ENCODE measurements at regions not wholly inside any gene's neighbourhood (a gene's known extent, or its start where the extent isn't known, plus 50 kb on each side); places are given as distances from the start of the nearest gene placed in this dataset.
"Not testable (repeated sequence)": the region's sequence is repeated elsewhere in the genome, so short reads cannot be mapped to it uniquely, and the experiment has no call there.

DNA sequence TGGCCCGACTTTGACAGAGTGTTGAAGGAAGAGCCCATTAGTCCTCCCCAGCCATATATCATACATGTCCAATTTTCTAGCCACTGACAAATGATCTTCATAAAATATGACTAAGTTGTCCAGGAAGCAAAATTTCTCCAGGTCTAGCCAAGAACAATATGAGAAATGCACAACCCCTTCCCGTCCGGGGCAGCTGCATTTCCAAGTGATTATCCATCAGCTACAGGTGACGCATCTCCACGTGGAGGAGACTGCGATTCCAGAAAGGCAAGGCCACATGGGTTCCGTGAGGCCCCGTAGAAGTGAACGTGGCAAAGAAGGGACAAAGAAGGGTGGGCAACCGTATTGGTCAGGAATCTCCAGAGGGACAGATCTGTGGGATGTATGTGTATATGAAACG is 118.6 kb downstream of the ATP6V0E2 start:
- not testable (repeated sequence) for H3K9me3 ChIP-seq (ENCODE audit: control insufficient read depth, low read length); H3K36me3 ChIP-seq (ENCODE audit: control insufficient read depth, insufficient read depth, low read length); H3K4me2 ChIP-seq (ENCODE audit: low read length); H2AFZ ChIP-seq; H3K9ac ChIP-seq; H3K27ac ChIP-seq; H3K27me3 ChIP-seq (ENCODE audit: control insufficient read depth, insufficient read depth, low read length); H3K79me2 ChIP-seq; H3K4me3 ChIP-seq (ENCODE audit: low read depth, low read length); H3K4me1 ChIP-seq

DNA sequence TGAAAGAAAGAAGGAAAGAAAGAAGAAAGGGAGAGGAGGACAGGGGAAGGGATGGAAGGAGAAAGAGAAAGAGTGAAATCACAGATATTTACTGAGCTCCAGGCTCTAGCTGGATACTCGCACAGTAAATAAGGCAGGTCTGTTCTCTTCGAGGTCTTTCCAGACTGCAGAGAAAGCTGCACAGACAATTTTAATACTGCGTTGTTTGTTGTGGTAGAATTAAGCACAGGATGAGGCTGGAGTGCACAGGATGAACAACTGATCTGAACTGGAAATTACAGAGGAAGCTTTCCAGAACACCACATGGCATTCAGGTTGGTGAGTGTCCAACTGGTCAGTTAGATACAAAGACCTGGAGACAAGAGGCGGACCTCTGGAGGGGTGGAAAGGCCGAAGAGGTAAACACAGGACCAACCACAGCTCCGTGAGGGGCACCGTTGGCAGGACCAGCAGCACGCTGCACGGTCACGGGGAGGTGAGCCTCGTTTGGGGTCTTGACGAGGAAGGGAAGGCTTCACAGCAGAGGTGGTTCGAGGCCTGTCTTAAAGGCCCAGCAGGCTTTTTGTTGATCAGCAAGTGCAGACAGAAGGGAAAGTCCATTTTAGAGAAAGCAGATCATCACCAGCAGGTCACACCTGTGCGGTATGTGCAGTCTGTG is 121.7 kb downstream of the ATP6V0E2 start:
- H3K36me3 ChIP-seq (ENCODE audit: control insufficient read depth, insufficient read depth, low read length); H3K9ac ChIP-seq; H3K4me2 ChIP-seq (ENCODE audit: low read length); H3K9me3 ChIP-seq (ENCODE audit: control insufficient read depth, low read length); H3K27ac ChIP-seq; H2AFZ ChIP-seq; H3K4me1 ChIP-seq; H3K27me3 ChIP-seq (ENCODE audit: control insufficient read depth, insufficient read depth, low read length); H3K79me2 ChIP-seq; H3K4me3 ChIP-seq (ENCODE audit: low read depth, low read length): not testable (repeated sequence)

DNA sequence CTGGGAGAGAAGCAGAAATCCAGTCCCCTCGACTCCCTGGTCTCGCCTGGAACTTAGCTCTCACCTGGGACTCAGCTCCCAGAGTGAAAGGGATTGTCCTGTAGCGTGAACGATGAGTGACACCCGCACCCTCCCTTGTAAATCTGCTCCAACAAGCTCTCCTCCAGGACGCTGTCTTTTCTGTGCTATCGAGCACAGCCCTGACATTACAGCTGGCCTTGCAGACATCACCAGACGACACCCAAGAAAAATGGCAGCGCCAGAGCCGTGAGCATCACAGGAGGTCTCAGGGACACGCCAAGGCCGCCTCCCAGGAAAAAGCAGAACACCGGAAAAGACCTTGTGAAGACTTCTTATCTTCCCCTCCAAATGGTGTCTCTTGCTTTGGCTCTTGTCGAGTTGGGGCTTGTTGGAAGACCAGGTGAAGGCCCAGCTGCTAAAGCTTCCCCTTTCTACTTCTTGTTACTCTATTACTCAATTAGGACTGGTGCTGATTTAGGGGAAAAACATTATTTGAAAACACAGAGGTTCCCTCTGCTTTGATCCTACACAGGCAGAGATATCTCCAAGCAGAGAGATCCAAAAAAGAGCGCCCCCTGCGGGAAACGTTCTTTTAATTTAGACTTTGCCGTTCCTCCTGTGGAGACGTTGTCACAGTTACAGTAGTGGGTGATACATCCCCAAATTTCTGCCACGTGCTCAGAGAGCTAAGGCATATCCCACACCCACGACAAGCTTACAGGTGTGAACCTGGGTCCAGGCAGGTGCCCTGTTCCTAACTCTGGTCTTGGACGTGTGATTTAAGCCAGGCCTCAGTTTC is 127.2 kb downstream of the ATP6V0E2 start:
- not testable (repeated sequence) for H3K4me1 ChIP-seq; H3K9ac ChIP-seq; H3K4me3 ChIP-seq (ENCODE audit: low read depth, low read length); H2AFZ ChIP-seq; H3K9me3 ChIP-seq (ENCODE audit: control insufficient read depth, low read length); H3K27me3 ChIP-seq (ENCODE audit: control insufficient read depth, insufficient read depth, low read length); H3K36me3 ChIP-seq (ENCODE audit: control insufficient read depth, insufficient read depth, low read length); H3K27ac ChIP-seq; H3K4me2 ChIP-seq (ENCODE audit: low read length)
- H3K79me2 ChIP-seq: peaks cover 11% of the 10 kb centered on the region

DNA sequence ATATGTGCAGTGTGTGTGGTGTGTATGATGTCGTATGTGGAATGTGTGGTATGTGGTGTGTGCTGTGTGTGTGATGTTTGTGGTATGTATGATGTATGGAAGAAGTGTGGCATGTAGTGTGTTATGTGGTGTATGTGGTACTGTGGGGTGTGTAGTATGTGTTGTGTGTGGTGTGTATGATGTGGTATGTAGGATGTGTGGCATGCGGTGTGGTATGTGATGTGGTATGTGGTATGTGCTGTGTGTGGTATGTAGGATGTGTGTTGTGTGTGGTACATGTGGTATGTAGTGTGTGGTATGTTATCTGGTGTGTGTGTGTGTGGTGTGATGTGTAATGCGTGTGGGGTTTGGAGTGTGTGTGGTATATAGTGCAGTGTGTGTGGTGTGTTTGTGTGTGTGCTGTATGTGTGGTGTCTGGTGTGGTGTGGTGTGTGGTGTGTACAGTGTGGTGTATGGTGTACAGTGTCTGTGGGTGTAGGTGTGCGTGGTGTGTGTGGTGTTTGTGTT is 129.6 kb downstream of the ATP6V0E2 start:
- Histone ChIP-seq H3K79me2 (peaks cover 11% of the 10 kb centered on the region), H3K27ac (no peak overlapping the region), H3K27me3 (ENCODE audit: control insufficient read depth, insufficient read depth, low read length) (no peaks in the 10 kb centered on the region), H3K4me2 (ENCODE audit: low read length) (no peak overlapping the region), H3K9ac (no peak overlapping the region), H3K4me3 (ENCODE audit: low read depth, low read length) (no peak overlapping the region), H3K4me1 (no peaks in the 10 kb centered on the region), H3K36me3 (ENCODE audit: control insufficient read depth, insufficient read depth, low read length) (no peaks in the 10 kb centered on the region), H2AFZ (no peak overlapping the region), H3K9me3 (ENCODE audit: control insufficient read depth, low read length) (no peaks in the 10 kb centered on the region)
- TF ChIP-seq, protein P1, sequence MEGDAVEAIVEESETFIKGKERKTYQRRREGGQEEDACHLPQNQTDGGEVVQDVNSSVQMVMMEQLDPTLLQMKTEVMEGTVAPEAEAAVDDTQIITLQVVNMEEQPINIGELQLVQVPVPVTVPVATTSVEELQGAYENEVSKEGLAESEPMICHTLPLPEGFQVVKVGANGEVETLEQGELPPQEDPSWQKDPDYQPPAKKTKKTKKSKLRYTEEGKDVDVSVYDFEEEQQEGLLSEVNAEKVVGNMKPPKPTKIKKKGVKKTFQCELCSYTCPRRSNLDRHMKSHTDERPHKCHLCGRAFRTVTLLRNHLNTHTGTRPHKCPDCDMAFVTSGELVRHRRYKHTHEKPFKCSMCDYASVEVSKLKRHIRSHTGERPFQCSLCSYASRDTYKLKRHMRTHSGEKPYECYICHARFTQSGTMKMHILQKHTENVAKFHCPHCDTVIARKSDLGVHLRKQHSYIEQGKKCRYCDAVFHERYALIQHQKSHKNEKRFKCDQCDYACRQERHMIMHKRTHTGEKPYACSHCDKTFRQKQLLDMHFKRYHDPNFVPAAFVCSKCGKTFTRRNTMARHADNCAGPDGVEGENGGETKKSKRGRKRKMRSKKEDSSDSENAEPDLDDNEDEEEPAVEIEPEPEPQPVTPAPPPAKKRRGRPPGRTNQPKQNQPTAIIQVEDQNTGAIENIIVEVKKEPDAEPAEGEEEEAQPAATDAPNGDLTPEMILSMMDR (IDR thresholded peaks at IDR 0.05): no peak

DNA sequence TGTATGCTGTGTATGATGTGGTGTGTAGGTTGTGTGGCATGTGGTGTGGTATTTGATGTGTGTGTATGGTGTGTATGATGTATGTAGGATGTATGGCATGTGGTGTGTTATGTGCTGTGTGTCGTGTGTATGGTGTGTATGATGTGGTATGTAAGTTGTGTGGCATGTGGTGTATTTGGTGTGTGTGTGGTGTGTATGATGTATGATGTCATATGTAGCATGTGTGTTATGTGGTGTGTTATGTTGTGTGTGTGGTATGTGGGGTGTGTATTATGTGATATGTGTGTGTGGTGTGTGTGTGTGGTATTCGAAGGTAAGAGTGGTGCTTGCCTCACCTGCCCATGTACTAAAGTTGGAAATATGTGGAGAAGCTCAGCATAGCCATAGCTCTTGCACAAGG is 130.2 kb downstream of the ATP6V0E2 start:
- not testable (repeated sequence) for H3K9me3 ChIP-seq (ENCODE audit: control insufficient read depth, low read length); H3K4me2 ChIP-seq (ENCODE audit: low read length); H2AFZ ChIP-seq; H3K4me3 ChIP-seq (ENCODE audit: low read depth, low read length); H3K4me1 ChIP-seq; H3K36me3 ChIP-seq (ENCODE audit: control insufficient read depth, insufficient read depth, low read length); H3K27ac ChIP-seq; H3K27me3 ChIP-seq (ENCODE audit: control insufficient read depth, insufficient read depth, low read length); H3K9ac ChIP-seq
- peaks cover 11% of the 10 kb centered on the region for H3K79me2 ChIP-seq

DNA sequence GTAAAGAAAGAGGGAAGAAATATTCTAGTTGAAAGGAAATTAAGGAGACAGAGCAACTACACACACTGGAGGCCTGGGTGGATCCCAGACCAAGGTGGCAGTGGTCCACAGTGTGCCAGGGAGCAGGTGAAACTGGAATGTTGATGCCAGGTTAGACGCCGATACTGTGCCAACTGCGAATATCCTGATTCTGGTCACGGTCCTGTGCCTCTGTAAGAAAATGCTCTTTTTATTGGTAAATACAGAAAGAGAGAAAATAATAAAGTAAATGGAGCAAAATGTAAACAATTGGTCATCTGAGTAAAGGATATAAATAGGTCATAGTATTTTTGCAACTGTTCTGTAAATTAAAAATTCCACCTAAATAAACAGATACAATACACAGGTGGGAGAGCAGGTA is 131.1 kb downstream of the ATP6V0E2 start:
- H3K9ac ChIP-seq; H2AFZ ChIP-seq; H3K4me1 ChIP-seq; H3K4me3 ChIP-seq (ENCODE audit: low read depth, low read length); H3K27ac ChIP-seq; H3K4me2 ChIP-seq (ENCODE audit: low read length); H3K27me3 ChIP-seq (ENCODE audit: control insufficient read depth, insufficient read depth, low read length); H3K36me3 ChIP-seq (ENCODE audit: control insufficient read depth, insufficient read depth, low read length); H3K9me3 ChIP-seq (ENCODE audit: control insufficient read depth, low read length): not testable (repeated sequence)
- peaks cover 11% of the 10 kb centered on the region for H3K79me2 ChIP-seq

DNA sequence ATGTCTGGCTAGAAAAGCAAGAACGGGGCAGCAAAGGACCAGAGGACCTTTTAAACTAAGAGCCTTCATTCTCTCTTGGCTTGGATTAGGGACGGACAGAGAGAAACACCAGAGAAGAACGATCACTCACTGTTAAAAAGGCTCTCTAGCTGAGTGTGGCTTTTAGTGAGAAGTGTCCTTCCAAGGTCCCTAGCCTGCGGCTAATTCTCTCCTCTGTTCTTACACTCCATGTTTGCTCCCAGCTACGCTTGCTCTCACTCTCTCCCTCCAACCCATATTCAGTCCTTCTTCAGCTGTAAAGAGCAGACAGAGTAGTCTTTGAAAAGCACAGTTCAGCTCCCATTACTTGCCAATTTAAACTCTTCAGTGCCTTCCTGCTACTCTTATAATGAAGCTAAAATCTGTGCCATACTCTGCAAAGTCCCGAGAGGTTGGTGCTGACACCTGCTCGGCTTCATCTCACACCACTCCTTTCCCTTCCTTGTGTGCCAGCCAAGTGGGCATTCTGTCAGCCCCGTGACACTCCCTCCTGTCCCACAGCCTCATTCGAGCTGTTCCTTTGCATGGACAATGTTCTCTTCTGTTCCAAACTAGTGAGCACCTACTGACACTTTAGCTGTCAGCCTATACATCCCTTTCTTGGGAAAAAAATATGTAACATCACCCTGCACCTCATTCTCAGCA is 136.0 kb downstream of the ATP6V0E2 start:
- not testable (repeated sequence) for H3K9me3 ChIP-seq (ENCODE audit: control insufficient read depth, low read length); H3K27me3 ChIP-seq (ENCODE audit: control insufficient read depth, insufficient read depth, low read length); H3K36me3 ChIP-seq (ENCODE audit: control insufficient read depth, insufficient read depth, low read length); H2AFZ ChIP-seq; H3K79me2 ChIP-seq; H3K4me3 ChIP-seq (ENCODE audit: low read depth, low read length); H3K9ac ChIP-seq; H3K27ac ChIP-seq; H3K4me1 ChIP-seq; H3K4me2 ChIP-seq (ENCODE audit: low read length)

DNA sequence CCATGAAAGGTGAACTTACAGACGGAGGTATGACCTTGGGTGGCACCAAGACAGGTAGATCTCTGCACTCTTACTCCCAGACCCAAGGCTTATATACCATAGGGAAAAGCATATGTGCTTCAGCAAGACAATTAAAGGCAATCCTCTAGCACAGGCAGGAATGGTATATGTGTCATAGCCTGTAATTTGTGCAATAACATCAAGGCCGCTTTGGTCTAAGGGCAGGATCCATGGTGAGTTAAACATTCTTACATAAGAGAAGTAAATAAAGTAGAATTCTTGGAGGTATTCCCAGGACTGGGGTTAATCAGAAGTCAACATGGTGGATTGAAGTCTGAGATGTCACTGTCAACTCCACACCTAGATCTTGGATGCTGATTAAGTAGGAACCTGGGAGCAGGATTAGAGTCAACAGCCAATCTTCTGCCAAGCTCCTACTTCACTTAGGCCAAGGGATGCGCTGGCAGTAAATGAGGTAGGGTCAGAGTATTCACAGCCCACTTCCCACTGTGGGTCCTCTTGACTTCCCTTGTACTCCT is 143.0 kb downstream of the ATP6V0E2 start:
- not testable (repeated sequence) for H3K9ac ChIP-seq; H3K4me1 ChIP-seq; H3K9me3 ChIP-seq (ENCODE audit: control insufficient read depth, low read length); H3K4me2 ChIP-seq (ENCODE audit: low read length); H2AFZ ChIP-seq; H3K79me2 ChIP-seq; H3K27me3 ChIP-seq (ENCODE audit: control insufficient read depth, insufficient read depth, low read length); H3K4me3 ChIP-seq (ENCODE audit: low read depth, low read length); H3K27ac ChIP-seq; H3K36me3 ChIP-seq (ENCODE audit: control insufficient read depth, insufficient read depth, low read length)

DNA sequence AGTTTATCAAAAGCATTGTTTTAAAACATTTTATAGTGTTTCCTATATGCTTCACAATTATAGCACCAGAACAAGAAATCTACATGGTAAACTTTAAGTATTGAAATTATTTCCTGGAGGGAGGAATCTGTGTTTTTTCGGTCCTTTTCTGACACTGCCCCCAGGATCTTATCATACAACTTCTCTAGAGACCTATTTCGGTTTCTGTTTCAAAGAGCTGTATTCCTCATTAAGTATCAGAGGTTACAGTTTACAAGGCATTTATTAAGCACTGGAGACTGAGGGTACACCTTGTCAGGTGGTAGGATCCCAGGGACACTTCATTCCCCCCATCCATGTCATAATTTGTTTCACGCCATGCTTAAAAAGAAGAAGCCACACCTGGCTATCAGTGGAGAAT is 146.4 kb downstream of the ATP6V0E2 start:
- not testable (repeated sequence) for H3K9ac ChIP-seq; H3K4me1 ChIP-seq; H2AFZ ChIP-seq; H3K27ac ChIP-seq; H3K36me3 ChIP-seq (ENCODE audit: control insufficient read depth, insufficient read depth, low read length); H3K79me2 ChIP-seq; H3K4me2 ChIP-seq (ENCODE audit: low read length); H3K9me3 ChIP-seq (ENCODE audit: control insufficient read depth, low read length); H3K27me3 ChIP-seq (ENCODE audit: control insufficient read depth, insufficient read depth, low read length); H3K4me3 ChIP-seq (ENCODE audit: low read depth, low read length)

All from parathyroid adenoma (tissue), 2 donors.